Skin epidermis (tissue), 12 donors: ENCODE measurements at regions not wholly inside any gene's neighbourhood (a gene's known extent, or its start where the extent isn't known, plus 50 kb on each side); places are given as distances from the start of the nearest gene placed in this dataset.

Experiments
- H3K27ac ChIP-seq, 21 experiments: fragments of 200-600 bp; sonication (generic) in 11 of 21; one replicate each; pipeline ENCODE4 v1.5.0; 2020; ENCODE audit warnings: mild to moderate bottlenecking in 3 of 21, inconsistent platforms in 2 of 21, moderate library complexity in 2 of 21
- H3K4me3 ChIP-seq, 7 experiments: fragments of 200-600 bp; sonication (generic) in 2 of 7; one replicate each; pipeline ENCODE4 v1.5.0; 2020; ENCODE audit warnings: inconsistent platforms in 2 of 7, mild to moderate bottlenecking in 2 of 7, moderate library complexity in 1 of 7

DNA sequence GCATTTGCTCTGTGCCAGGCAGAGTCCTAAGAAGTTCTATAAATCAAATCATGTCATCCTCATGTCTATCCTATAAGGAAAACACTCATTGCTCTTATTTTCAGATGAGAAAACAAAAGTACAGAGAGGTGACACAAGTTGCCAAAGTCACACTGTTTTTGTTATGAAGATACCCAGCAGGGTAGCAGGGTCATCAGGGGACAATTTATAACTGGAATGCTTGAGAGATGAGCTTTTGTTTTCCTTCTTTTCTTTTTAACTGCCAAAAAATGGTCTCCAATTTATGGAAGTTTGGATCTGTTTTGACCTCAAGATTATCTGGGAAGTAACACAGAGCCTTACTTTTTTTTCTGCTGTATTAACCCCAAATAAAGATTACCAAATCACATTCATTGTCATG is 354.1 kb downstream of the SUCLA2 start:
- Histone ChIP-seq H3K4me3 (no peak overlapping the region), H3K27ac (no peak overlapping the region)

DNA sequence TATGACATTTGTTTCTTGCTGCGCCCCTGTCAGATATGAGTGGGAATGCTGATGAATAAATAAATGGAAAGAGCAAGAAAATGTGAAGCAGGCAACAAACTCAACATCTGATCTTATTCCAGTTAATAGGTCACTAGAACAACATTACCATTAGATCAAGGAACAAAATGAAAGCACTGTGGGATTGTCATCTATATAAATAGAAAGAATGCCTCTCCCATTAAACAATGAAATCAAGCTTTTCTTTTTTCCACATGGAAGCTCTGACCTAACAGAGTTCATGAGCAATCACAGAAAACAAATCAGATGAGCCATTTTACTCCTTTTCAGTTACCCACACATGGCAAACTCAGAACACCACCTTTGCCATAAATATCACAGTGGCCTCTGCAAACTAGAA is 354.8 kb downstream of the SUCLA2 start:
- H3K4me3 ChIP-seq = no peak overlapping the region
- no peak overlapping the region for H3K27ac ChIP-seq

DNA sequence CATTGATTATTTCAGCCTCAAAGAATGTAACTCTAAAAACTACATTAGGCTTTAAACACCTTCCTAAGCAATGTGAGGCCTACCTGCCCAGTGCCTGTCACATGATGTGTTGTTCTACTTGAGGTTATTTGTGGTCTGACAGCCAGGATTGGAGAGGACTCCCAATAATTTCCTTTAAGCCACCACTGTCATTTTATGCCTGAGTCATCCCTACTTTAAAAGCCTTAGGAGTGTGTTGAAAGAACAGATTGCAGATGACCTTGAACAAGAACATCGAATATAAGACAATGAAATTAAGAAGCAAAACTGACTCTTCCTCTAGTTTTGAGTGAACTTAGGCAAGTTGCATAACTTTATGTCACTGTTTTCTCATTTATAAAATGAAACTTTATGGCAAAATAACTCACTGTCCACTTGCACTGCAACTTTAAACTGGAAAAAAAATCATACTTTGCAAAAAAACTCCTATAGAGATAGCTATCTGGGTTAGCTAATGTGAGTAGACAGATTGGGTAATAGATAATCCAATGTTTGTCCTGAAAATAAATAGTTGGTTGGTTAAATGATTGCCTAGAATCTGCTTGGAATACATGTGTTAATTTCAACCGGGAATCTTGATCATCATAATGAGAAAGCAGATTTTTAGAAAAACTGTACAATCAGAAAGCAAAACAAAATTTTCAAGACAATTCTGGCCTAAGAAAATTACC is 361.2 kb downstream of the SUCLA2 start:
- no peak overlapping the region for H3K27ac ChIP-seq
- no peak overlapping the region for H3K4me3 ChIP-seq

DNA sequence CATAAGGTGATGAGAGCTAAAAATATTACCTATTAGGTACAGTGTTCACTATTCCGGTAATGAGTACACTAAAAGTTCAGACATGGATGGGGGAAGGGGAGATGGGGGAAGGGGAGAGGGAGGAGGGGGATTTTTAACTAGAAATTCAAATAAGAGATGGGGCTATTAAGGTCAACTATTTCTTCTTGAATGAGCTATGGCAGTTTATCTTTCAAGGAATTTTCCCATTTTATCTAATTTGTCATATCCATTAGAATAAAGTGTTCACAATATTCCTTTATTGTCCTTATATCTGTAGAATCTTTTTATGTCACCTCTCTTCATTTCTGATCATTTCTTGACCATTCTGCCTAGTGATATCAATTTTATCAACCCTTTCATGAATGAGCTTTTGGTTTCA is 362.4 kb downstream of the SUCLA2 start:
- no peak overlapping the region for H3K4me3 ChIP-seq
- H3K27ac ChIP-seq = no peak overlapping the region

DNA sequence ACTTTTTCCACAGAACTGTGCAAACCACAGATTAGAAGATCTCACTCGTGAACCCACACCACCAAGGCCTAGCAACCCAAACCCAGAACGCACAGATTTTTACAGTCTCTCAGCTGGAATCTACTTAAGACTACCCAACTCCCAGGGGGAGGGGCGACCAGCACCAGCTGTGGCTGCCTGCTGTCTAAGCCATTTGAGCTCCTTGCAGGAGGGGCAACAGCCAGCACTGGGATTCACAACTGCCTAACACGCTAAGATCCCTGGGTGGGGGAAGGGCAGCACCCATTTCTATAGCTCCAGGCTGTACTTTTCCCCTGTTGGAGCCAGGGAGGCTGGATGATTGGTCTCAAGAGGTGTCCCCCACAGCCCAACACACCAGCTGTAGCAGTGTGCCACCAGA is 368.8 kb downstream of the SUCLA2 start:
- Histone ChIP-seq H3K4me3 (no peak overlapping the region), H3K27ac (no peak overlapping the region)

DNA sequence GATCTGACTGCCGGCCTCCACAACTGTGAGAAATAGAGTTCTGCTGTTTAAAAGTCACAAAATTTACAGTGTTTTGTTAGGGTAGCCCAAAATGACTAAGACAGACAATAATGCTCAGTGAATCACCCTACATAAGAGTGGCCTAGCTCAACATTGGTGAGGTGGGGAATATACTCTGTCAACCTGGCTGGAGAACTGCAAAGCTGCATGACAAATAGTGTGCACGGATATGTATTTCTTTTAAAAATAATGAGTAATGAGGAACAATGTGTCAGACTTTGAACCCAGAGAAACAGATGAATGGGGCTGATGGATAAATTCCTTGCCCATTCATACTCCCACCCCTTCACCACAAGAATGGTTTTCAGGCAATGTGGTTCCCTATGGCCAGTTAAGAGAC is 372.4 kb downstream of the SUCLA2 start:
- Histone ChIP-seq H3K4me3 (no peak overlapping the region), H3K27ac (no peak overlapping the region)

DNA sequence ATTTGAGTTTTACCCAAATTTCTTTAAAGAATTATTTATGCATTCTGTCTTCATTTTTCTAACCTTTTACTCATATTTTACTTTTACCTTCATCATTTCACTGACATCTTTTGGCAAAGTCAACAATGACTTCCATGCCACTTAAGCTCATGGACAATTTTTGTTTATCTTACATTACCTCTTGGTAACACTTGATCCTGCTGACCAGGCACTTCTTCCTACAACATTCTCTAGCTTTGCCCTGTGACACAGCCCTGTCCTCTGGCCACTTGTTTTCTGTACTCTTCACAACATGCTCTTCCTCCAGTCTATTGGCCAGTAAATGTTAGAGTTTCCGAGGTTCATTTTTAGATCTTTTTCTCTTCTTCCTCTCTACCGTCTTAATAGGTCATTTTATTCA is 377.2 kb downstream of the SUCLA2 start:
- Histone ChIP-seq H3K4me3 (no peak overlapping the region), H3K27ac (no peak overlapping the region)

DNA sequence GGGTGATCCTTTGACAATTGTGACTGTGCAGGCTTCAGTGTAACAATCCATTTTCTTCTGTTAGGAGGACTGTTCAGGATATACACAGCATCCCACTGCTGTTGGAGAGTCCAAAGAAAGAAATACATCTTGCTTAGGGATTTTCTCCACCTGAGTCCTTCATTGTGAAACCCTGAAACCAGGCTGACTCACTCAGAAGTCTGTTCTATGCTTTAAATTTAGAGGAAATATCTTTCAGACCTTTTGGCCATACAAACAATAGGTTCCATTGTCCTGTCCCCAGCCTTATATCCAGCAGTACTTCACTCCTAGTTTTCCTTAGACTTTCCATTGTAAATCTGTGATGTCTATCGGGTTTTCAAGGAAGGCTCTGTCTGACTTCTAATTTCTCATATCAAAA is 379.1 kb downstream of the SUCLA2 start:
- no peak overlapping the region for H3K27ac ChIP-seq
- no peak overlapping the region for H3K4me3 ChIP-seq

DNA sequence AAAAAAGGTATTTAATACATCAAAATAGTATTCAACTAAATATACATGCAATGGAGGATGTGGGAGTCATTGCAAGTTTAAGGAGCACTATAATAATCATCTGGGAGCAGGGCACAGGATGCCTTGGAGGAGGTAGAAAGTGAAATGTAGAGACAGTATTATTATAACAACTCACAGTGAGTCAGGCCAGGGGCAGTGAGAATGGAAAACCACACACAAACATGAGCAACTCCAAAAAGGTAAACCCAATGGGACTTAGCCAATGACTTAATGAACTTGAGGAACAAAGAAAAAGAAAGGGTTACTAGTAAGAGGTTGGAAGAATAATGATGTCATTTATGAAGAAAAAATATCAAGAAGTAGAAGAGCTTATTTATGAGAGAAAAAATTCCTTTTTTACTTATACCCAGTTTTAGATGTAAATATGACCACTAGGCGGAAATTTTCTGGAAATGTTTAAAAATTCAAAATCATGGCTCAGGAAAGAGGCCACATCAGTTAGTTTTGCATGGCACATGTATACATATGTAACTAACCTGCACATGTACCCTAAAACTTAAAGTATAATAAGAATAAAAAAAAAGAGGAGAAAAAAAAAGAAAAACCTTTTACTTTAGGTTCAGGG is 389.3 kb downstream of the SUCLA2 start:
- no peak overlapping the region for H3K27ac ChIP-seq
- no peak overlapping the region for H3K4me3 ChIP-seq

DNA sequence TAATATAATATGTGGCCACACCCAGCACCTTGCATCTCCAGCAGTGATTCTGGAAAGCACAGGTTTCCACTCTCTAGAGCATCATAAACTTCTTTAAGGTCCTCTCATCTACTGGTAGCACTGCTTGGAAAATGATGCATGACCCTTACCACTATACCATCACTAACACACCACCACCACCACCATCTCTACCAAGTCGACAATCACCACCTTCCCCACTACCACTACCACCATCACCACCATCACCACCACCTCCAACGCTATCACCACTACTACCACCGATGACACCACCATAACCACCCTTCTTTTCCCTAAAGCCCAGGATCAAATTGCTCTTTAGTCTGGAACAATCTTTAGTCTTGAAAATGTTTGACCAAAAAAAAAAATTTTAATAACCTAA is 390.4 kb downstream of the SUCLA2 start:
- no peak overlapping the region for H3K4me3 ChIP-seq
- H3K27ac ChIP-seq = no peak overlapping the region

DNA sequence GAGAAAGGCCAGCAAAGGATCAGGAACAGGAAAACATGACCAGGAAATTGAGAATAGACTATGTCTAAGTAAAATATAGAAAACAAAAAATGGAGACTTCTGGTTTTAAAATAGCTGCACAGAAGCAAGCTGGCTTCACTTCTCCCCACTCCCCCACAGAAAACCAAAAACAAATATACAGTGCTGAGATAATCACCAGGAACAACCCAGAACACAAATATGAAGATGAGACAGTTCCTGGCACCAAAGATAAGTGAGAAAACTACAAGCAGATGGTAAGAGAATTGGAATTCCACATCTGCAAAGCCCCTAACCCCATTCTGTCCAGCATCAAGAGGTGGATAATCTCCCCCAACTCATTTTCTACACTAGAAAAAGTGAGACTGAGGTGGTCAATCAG is 397.7 kb downstream of the SUCLA2 start:
- Histone ChIP-seq H3K27ac (no peak overlapping the region), H3K4me3 (no peak overlapping the region)

DNA sequence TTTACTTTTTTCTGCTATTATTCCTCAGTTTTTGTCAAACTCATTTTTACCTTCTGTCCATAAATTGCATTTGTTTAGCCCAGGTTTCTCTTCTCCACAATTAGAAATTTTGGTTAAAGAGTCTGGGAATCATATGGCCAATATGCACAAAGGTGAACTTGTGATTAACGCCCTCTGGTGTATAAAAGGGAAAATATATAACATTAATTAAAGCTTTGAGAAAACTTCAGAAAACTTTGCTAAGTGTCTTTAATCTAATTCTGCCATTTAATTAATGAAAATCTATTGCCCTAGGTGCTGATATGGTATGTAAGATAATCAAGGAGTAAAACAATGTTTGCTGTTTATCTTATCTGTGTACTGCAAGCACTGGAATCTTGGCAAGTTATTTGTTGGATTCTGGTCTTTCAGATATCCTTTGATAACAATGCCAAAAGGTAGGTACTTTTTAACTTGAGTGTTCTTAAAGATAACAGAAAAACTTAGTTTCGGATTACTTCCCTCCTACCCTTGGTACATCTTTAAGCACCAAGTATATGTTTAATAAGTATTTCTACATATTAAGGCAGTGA is 402.6 kb downstream of the SUCLA2 start:
- H3K4me3 ChIP-seq = no peak overlapping the region
- H3K27ac ChIP-seq = no peak overlapping the region

DNA sequence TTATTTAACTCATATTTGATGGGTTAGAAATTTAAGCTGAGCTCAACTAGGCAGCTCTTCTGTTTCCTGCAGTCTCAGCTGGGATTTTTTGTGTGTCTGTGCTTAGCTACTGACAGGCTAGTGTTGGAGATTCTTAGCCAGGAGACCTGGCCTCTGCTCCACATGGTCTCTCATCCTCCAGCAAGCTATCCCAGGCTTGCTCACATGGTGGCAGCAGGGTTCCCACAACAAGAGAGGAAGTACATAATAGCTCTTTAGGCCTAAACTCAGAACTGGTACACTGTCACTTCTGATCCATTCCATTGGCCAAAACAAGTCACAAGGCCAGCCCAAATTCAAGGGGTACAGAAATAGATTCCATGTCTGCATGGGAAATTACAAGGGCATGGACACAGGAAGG is 406.2 kb downstream of the SUCLA2 start:
- Histone ChIP-seq H3K4me3 (no peak overlapping the region), H3K27ac (no peak overlapping the region)

DNA sequence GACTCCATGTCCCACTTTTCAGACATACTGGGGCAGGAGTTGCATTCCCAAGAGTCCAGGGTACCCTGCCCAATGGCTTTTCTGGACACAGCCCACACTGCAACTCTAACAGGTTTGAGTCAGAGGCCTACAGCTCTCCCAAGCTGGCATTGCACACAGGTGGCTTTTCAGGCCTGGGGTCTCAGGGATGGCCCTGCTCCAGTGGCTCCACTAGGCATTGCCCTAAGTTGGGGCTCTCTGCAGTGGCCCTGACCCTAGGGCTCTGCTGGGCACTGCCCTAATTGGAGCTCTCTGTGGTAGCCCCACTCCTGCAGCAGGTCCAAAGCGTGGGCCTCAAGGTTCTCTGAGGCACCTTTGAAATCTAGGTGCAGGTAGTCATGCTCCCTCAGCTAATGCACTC is 408.8 kb downstream of the SUCLA2 start:
- no peak overlapping the region for H3K4me3 ChIP-seq
- no peak overlapping the region for H3K27ac ChIP-seq

DNA sequence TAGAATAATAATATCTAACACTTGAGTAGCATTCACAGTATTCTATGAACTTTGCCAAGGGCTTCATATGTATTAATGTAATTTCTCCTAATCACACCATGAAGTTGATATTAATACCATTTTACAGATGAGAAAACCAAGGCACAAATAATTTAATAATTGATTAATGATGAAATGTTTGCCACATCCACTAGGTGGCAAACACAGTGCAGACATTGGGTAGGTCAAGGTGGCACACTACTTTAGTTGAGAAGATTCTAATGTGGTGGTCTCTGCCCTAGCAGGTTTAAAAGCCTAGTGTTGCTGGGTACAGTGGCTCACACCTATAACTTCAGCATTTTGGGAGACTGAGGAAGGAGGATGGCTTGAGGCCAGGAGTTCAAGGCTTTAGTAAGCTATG is 412.4 kb downstream of the SUCLA2 start:
- Histone ChIP-seq H3K4me3 (no peak overlapping the region), H3K27ac (no peak overlapping the region)

DNA sequence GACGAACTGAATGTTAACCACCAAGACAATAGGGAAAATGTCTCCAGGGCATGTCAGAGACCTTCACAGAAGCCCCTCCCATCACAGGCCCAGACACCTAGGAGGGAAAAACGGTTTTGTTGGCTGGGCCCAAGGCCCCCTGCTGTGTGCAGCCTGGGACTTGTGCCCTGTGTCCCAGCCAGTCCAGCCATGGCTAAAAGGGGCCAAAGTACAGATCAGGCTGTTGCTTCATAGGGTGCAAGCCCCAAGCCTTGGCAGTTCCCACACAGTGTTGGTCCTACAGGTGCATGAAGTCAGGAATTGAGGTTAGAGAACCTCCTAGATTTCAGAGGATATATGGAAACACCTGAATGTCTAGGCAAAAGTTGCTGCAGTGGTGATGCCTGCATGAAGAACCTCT is 428.7 kb downstream of the SUCLA2 start:
- no peak overlapping the region for H3K27ac ChIP-seq
- no peak overlapping the region for H3K4me3 ChIP-seq

DNA sequence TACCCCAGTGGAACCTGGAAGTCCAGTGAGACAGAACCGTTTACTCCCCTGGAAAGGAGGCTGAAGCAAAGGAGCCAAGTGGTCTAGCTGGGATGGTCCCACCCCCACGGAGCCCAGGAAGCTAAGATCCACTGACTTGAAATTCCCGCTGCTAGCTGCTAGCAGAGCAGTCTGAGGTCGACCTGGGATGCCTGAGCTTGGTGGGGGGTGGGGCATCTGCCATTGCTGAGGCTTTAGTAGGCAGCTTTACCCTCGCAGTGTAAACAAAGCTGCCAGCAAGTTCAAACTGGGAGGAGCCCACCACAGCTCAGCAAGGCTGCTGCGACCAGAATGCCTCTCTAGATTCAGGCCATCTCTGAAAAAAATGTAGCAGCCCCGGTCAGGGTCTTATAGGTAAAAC is 437.0 kb downstream of the SUCLA2 start:
- no peak overlapping the region for H3K27ac ChIP-seq
- no peak overlapping the region for H3K4me3 ChIP-seq

DNA sequence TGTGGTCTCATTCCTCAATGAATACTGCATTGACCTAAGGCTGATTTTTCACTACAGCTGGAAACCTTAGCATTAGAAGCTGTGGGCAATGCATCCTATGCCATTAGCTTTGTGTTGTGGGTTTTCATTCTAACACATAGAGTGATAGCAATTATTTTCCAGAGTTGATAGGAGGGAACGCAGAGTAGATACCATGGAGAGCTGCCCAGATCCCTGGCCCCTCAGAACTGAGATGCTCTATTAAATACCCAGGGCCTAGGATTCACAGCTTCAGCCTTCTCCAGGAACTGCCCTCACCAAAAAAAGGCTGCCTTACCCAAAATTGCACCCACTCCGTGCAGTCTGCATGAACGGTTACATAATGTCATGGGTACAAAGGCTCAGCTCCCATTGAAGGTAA is 444.4 kb downstream of the SUCLA2 start:
- no peak overlapping the region for H3K27ac ChIP-seq
- H3K4me3 ChIP-seq = no peak overlapping the region

DNA sequence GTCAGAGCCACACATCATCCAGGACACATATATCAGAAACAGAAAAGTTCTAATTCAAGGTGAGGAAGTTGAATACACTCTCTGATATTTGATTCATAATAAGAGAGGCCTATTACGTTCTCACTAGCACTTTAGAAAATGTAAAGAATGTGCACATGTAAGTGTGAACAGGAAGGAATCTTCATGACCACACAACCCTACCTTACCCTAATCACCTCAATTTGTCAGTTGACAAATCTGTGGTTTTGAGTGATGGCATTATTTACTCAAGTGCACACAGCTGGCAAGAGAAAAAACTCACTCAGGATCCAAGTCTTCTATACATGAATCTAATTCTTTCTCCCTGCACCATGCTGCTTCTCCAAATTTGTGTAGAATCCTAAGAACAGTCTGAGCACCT is 445.8 kb downstream of the SUCLA2 start:
- Histone ChIP-seq H3K27ac (no peak overlapping the region), H3K4me3 (no peak overlapping the region)

DNA sequence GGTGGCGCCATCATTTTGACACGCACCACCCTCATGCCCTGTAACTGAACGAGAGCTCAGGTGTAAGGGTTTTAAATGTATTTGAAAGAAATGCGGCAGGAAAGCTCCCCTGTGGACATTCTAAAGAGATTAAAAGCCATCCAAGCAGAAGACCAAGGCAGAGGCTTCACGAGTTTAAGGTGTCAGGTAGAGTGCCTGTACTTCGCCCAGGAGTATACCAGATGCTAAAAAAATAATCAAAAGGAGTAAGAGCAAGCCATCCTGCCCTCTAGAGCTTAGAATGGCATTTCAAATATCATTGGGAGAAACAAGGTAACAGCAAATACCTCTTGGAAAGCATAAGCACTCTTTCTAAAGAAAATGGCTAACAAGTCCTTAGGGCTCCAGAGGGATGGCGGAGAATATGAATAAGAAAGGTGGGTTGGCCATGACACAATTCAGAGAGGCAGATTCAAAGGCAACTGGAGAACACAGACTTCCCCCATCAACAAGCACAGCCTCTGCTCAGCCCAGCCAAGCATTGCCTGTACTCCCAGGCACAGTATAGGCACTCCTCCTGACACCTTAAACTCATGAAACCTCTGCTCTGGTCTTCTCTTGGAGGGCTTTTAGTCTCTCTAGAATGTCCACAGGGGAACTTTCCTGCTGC is 447.6 kb downstream of the SUCLA2 start:
- no peak overlapping the region for H3K4me3 ChIP-seq
- H3K27ac ChIP-seq = no peak overlapping the region

DNA sequence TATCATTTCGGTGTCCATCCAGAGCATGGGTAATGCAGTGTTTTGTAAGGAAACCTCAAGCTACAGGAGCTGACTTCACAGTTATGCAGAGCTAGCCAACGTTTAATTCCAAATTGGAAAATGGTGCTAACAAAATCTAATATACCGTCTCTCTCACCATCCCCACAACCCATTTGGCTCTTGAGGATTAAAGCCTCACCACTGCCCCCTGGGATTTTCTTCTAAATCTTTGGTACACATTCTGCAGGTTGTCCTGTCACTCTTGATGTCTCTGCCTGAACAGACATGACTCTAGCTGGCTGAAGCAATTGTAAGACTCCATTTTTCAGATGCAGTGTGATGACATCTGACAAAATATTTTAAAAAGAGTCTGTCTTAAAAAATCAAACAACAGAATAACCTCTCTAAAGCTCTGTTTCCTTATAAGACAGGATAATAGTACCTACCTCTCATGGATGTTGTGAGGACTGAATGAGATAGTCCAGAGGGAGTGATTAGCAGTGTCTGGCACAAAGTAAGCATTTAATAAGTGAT is 451.8 kb downstream of the SUCLA2 start:
- H3K4me3 ChIP-seq = no peak overlapping the region
- no peak overlapping the region for H3K27ac ChIP-seq
